GM12878 (cell line): ENCODE measurements at regions not wholly inside any gene's neighbourhood (a gene's known extent, or its start where the extent isn't known, plus 50 kb on each side); places are given as distances from the start of the nearest gene placed in this dataset.

Experiments
- ATAC-seq: fragments of 200-7000 bp; cut with Tn5 transposase; 3 replicates; pipeline ENCODE4 v1.9.1; 2020; ENCODE audit warnings: mild to moderate bottlenecking, moderate library complexity
- BruUV-seq: library from RNA; stranded (reverse); fragments of 400-500 nt; replicated peaks from 2 replicates; lab custom pipeline; 2021; lab: Mats Ljungman, UMichigan
- CTCF ChIA-PET: fragments of 300-600 bp; sonication (Branson Sonifier 250); formaldehyde crosslinking; extraction: SDS; loops from one replicate; lab custom pipeline; 2021; ENCODE audit warnings: inconsistent platforms; lab: Yijun Ruan, JAX
- POLR2A ChIA-PET: fragments of 350-600 bp; formaldehyde crosslinking; extraction: SDS; loops from one replicate; lab custom pipeline; 2021; ENCODE audit warnings: inconsistent platforms; lab: Charles Lee
- RAD21 ChIA-PET: fragments of 300-600 bp; sonication (Branson Sonifier 250); formaldehyde crosslinking; loops from one replicate; lab custom pipeline; 2023; ENCODE audit warnings: antibody characterized with exemption; ENCODE audit not compliant: unreplicated experiment; lab: Charles Lee
- SMC1A ChIA-PET: fragments of 300-600 bp; sonication (Branson Sonifier 250); formaldehyde crosslinking; loops from one replicate; lab custom pipeline; 2023; ENCODE audit not compliant: unreplicated experiment, uncharacterized antibody; lab: Charles Lee
- DNase-seq: peaks from one replicate; pipeline ENCODE4 v3.0.0-alpha.2; 2011; ENCODE audit warnings: low read depth, low spot score
- FAIRE-seq: peaks from 3 replicates; lab custom pipeline; 2011; peaks lifted over from hg19 to GRCh38; lab: Jason Lieb, UNC
- H2AFZ ChIP-seq: 2 replicates; pipeline ENCODE4 v1.6.0; 2011; ENCODE audit warnings: low read depth, low read length, control low read depth; ENCODE audit not compliant: control insufficient read depth
- H3K27ac ChIP-seq: 2 replicates; pipeline ENCODE4 v1.5.1; 2011; ENCODE audit warnings: control low read depth; ENCODE audit not compliant: control insufficient read depth, insufficient read depth
- H3K27me3 ChIP-seq, 2 experiments: replicated peaks in 1 of 2; 2 replicates each; pipeline versions ENCODE4 v1.6.0 to v1.6.1; 2011; ENCODE audit warnings: low read length in 1 of 2; ENCODE audit not compliant: control insufficient read depth in 2 of 2, insufficient read depth in 2 of 2
- H3K36me3 ChIP-seq, 2 experiments: 2 replicates each; pipeline ENCODE4 v1.5.1; 2011; ENCODE audit warnings: low read length in 1 of 2; ENCODE audit not compliant: control insufficient read depth in 2 of 2, insufficient read depth in 2 of 2
- H3K4me1 ChIP-seq: 2 replicates; pipeline ENCODE4 v1.6.1; 2011; ENCODE audit warnings: mild to moderate bottlenecking, low read length, moderate library complexity, mixed read lengths; ENCODE audit not compliant: control insufficient read depth, insufficient read depth
- H3K4me2 ChIP-seq: 2 replicates; pipeline ENCODE4 v1.6.0; 2011; ENCODE audit warnings: control low read depth; ENCODE audit not compliant: control insufficient read depth, insufficient read depth
- H3K4me3 ChIP-seq: fragments of 200-600 bp; sonication (generic); 2 replicates; pipeline ENCODE4 v1.5.1; 2016
- H3K79me2 ChIP-seq: 2 replicates; pipeline ENCODE4 v1.6.0; 2011; ENCODE audit warnings: low read length; ENCODE audit not compliant: control insufficient read depth, insufficient read depth
- H3K9ac ChIP-seq: 2 replicates; pipeline ENCODE4 v1.8.0; 2011; ENCODE audit warnings: low read length, control low read depth, mixed read lengths; ENCODE audit not compliant: control insufficient read depth, insufficient read depth
- H3K9me3 ChIP-seq: replicated peaks from 3 replicates; pipeline ENCODE4 v1.5.1; 2011; ENCODE audit warnings: mild to moderate bottlenecking, low read length; ENCODE audit not compliant: control insufficient read depth, insufficient read depth
- H4K20me1 ChIP-seq: 2 replicates; pipeline ENCODE4 v1.6.0; 2011; ENCODE audit not compliant: control insufficient read depth, insufficient read depth
- BCL11A ChIP-seq: IDR thresholded peaks from 2 replicates; pipeline ENCODE4 v1.6.1; 2011; ENCODE audit warnings: low read depth, low read length
- DPF2 ChIP-seq: fragments of 450-650 bp; IDR thresholded peaks from 2 replicates; pipeline ENCODE4 v1.6.1; 2017; ENCODE audit warnings: mild to moderate bottlenecking
- NFIC ChIP-seq: IDR thresholded peaks from 2 replicates; pipeline ENCODE4 v1.6.1; 2012; ENCODE audit warnings: low read depth, mild to moderate bottlenecking, inconsistent platforms, low read length, moderate library complexity
- NFYB ChIP-seq: IDR thresholded peaks from 2 replicates; pipeline ENCODE4 v1.6.1; 2011; ENCODE audit warnings: low read depth, mild to moderate bottlenecking, low read length, improper control_type of control experiment, moderate library complexity; ENCODE audit not compliant: insufficient read depth
- NRF1 ChIP-seq: conservative IDR thresholded peaks from 2 replicates; pipeline ENCODE4 v1.6.1; 2011; ENCODE audit warnings: mild to moderate bottlenecking, low read depth, low read length, improper control_type of control experiment
- RAD21 ChIP-seq: IDR thresholded peaks from 2 replicates; pipeline ENCODE4 v1.6.1; 2011; ENCODE audit warnings: mild to moderate bottlenecking, low read depth, low read length, moderate library complexity; ENCODE audit not compliant: insufficient read depth
- STAT1 ChIP-seq: fragments of 450-650 bp; conservative IDR thresholded peaks from 2 replicates; pipeline ENCODE4 v1.6.1; 2014; ENCODE audit warnings: antibody characterized with exemption, mild to moderate bottlenecking
- TCF3 ChIP-seq: IDR thresholded peaks from 2 replicates; pipeline ENCODE4 v1.6.1; 2012; ENCODE audit warnings: low read depth, mild to moderate bottlenecking, low read length, borderline replicate concordance; ENCODE audit not compliant: insufficient read depth
- ZNF274 ChIP-seq: IDR thresholded peaks from one replicate; pipeline ENCODE4 v1.8.0; 2011; ENCODE audit not compliant: insufficient read length, insufficient read depth
- ZNF384 ChIP-seq: IDR thresholded peaks from 2 replicates; pipeline ENCODE4 v1.6.1; 2012; ENCODE audit warnings: low read depth, mild to moderate bottlenecking, low read length, improper control_type of control experiment, borderline replicate concordance
- whole genome bisulfite sequencing: methylation state at CpG from one replicate; pipeline ENCODE4 v1.1.6; 2016; ENCODE audit warnings: low lambda C conversion rate; ENCODE audit not compliant: insufficient replicate concordance, insufficient coverage; ENCODE audit errors: missing lambda C conversion rate; 5-methylcytosine and 5-hydroxymethylcytosine counted together
- in situ Hi-C: fragments of 300-500 bp; cut with MboI; formaldehyde crosslinking; loops from 9 replicates; pipeline ENCODE4 v1.14.3; 2018; ENCODE audit warnings: mixed read lengths
- intact Hi-C: fragments of 100-400 bp; cut with micrococcal nuclease; formaldehyde crosslinking; loops from one replicate; pipeline ENCODE4 v1.14.2; 2022; ENCODE audit not compliant: unreplicated experiment
- TF ChIP-seq, protein P1 (sequence below): fragments of 450-650 bp; IDR thresholded peaks from 2 replicates; pipeline ENCODE4 v1.6.1; 2018; ENCODE audit warnings: borderline replicate concordance, mild to moderate bottlenecking; ENCODE audit not compliant: partially characterized antibody
- TF ChIP-seq, protein P2 (sequence below): fragments of 450-650 bp; IDR thresholded peaks from 2 replicates; pipeline ENCODE4 v1.6.1; 2017; ENCODE audit warnings: low read depth, mild to moderate bottlenecking, moderate library complexity
- TF ChIP-seq, protein P3 (sequence below): fragments of 450-650 bp; IDR thresholded peaks from 2 replicates; pipeline ENCODE4 v1.6.1; 2016; ENCODE audit warnings: mild to moderate bottlenecking
- TF ChIP-seq, protein P4 (sequence below): fragments of 450-650 bp; IDR thresholded peaks from 2 replicates; pipeline ENCODE4 v1.6.1; 2017; ENCODE audit warnings: mild to moderate bottlenecking
- TF ChIP-seq, protein P5 (sequence below): fragments of 150-350 bp; IDR thresholded peaks from 2 replicates; pipeline ENCODE4 v1.6.1; 2016; ENCODE audit warnings: low read depth, low read length

DNA sequence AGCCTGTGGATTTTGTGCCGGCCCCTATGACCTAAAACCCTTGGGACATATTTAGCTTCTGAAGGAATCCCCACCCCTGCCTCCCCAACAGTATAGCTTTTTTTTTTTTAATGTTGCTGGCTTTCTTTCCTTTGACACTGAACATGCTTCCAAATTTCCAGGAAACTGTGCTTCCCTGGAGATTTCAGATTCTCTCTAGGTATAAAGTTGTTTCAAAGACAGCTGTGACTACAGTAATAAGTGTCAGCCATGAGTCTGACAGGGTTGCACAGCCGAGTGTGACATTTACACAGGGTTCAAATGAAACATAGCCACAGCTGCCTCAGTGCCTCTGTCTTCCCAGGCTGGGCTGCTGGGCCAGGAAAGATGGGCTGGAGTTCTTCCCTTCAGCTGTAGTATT is 466.6 kb upstream of the COBL start:
- no peak overlapping the region for H3K27ac ChIP-seq
- SMC1A ChIA-PET, result interaction anchor here (0.5 kb wide), 1 partner anchor 39 kb away, joined by 3 read pairs; no protein-coding TSS in a partner anchor
- ATAC-seq, result no peak
- 0% methylated on average over 2 of the region's 2 CpGs for WGBS
- POLR2A ChIA-PET, result no interaction called here
- H3K79me2 ChIP-seq, result no peaks in the 10 kb centered on the region
- H4K20me1 ChIP-seq, result no peaks in the 10 kb centered on the region
- BruUV-seq, result no TSS peak
- intact Hi-C loops, result no loop called here
- CTCF ChIA-PET, result no interaction called here
- RAD21 ChIA-PET, result no interaction called here
- in situ Hi-C loops, result no loop called here
- no peaks in the 10 kb centered on the region for H3K9me3 ChIP-seq
- FAIRE-seq, result no peak
- no peak for DNase-seq
- H3K4me1 ChIP-seq, result no peaks in the 10 kb centered on the region
- H2AFZ ChIP-seq, result no peak overlapping the region
- H3K27me3 ChIP-seq, result no peaks in the 10 kb centered on the region
- H3K4me3 ChIP-seq, result no peak overlapping the region
- no peak overlapping the region for H3K9ac ChIP-seq
- H3K4me2 ChIP-seq, result no peak overlapping the region
- no peaks in the 10 kb centered on the region for H3K36me3 ChIP-seq
- TF ChIP-seq, protein P1, sequence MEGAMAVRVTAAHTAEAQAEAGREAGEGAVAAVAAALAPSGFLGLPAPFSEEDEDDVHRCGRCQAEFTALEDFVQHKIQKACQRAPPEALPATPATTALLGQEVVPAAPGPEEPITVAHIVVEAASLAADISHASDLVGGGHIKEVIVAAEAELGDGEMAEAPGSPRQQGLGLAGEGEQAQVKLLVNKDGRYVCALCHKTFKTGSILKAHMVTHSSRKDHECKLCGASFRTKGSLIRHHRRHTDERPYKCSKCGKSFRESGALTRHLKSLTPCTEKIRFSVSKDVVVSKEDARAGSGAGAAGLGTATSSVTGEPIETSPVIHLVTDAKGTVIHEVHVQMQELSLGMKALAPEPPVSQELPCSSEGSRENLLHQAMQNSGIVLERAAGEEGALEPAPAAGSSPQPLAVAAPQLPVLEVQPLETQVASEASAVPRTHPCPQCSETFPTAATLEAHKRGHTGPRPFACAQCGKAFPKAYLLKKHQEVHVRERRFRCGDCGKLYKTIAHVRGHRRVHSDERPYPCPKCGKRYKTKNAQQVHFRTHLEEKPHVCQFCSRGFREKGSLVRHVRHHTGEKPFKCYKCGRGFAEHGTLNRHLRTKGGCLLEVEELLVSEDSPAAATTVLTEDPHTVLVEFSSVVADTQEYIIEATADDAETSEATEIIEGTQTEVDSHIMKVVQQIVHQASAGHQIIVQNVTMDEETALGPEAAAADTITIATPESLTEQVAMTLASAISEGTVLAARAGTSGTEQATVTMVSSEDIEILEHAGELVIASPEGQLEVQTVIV, result no peak
- TF ChIP-seq TCF3 (no peak), RAD21 (no peak), BCL11A (no peak), NRF1 (no peak), STAT1 (no peak), ZNF384 (no peak), NFYB (no peak), NFIC (no peak), DPF2 (no peak), ZNF274 (no peak)
- TF ChIP-seq, protein P2, sequence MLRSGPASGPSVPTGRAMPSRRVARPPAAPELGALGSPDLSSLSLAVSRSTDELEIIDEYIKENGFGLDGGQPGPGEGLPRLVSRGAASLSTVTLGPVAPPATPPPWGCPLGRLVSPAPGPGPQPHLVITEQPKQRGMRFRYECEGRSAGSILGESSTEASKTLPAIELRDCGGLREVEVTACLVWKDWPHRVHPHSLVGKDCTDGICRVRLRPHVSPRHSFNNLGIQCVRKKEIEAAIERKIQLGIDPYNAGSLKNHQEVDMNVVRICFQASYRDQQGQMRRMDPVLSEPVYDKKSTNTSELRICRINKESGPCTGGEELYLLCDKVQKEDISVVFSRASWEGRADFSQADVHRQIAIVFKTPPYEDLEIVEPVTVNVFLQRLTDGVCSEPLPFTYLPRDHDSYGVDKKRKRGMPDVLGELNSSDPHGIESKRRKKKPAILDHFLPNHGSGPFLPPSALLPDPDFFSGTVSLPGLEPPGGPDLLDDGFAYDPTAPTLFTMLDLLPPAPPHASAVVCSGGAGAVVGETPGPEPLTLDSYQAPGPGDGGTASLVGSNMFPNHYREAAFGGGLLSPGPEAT, result no peak
- TF ChIP-seq, protein P3, sequence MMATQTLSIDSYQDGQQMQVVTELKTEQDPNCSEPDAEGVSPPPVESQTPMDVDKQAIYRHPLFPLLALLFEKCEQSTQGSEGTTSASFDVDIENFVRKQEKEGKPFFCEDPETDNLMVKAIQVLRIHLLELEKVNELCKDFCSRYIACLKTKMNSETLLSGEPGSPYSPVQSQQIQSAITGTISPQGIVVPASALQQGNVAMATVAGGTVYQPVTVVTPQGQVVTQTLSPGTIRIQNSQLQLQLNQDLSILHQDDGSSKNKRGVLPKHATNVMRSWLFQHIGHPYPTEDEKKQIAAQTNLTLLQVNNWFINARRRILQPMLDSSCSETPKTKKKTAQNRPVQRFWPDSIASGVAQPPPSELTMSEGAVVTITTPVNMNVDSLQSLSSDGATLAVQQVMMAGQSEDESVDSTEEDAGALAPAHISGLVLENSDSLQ, result no peak
- TF ChIP-seq, protein P4, sequence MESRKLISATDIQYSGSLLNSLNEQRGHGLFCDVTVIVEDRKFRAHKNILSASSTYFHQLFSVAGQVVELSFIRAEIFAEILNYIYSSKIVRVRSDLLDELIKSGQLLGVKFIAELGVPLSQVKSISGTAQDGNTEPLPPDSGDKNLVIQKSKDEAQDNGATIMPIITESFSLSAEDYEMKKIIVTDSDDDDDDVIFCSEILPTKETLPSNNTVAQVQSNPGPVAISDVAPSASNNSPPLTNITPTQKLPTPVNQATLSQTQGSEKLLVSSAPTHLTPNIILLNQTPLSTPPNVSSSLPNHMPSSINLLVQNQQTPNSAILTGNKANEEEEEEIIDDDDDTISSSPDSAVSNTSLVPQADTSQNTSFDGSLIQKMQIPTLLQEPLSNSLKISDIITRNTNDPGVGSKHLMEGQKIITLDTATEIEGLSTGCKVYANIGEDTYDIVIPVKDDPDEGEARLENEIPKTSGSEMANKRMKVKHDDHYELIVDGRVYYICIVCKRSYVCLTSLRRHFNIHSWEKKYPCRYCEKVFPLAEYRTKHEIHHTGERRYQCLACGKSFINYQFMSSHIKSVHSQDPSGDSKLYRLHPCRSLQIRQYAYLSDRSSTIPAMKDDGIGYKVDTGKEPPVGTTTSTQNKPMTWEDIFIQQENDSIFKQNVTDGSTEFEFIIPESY, result no peak
- TF ChIP-seq, protein P5, sequence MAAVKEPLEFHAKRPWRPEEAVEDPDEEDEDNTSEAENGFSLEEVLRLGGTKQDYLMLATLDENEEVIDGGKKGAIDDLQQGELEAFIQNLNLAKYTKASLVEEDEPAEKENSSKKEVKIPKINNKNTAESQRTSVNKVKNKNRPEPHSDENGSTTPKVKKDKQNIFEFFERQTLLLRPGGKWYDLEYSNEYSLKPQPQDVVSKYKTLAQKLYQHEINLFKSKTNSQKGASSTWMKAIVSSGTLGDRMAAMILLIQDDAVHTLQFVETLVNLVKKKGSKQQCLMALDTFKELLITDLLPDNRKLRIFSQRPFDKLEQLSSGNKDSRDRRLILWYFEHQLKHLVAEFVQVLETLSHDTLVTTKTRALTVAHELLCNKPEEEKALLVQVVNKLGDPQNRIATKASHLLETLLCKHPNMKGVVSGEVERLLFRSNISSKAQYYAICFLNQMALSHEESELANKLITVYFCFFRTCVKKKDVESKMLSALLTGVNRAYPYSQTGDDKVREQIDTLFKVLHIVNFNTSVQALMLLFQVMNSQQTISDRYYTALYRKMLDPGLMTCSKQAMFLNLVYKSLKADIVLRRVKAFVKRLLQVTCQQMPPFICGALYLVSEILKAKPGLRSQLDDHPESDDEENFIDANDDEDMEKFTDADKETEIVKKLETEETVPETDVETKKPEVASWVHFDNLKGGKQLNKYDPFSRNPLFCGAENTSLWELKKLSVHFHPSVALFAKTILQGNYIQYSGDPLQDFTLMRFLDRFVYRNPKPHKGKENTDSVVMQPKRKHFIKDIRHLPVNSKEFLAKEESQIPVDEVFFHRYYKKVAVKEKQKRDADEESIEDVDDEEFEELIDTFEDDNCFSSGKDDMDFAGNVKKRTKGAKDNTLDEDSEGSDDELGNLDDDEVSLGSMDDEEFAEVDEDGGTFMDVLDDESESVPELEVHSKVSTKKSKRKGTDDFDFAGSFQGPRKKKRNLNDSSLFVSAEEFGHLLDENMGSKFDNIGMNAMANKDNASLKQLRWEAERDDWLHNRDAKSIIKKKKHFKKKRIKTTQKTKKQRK, result no peak
